SK-N-MC (cell line): ENCODE measurements at regions not wholly inside any gene's neighbourhood (a gene's known extent, or its start where the extent isn't known, plus 50 kb on each side); places are given as distances from the start of the nearest gene placed in this dataset.

Experiments used
- EZH2 ChIP-seq: fragments of 200-600 bp; sonication (generic); IDR thresholded peaks from one replicate; pipeline ENCODE4 v1.6.1; 2017; ENCODE audit warnings: antibody characterized with exemption
- POLR2AphosphoS5 ChIP-seq: IDR thresholded peaks from 2 replicates; pipeline ENCODE4 v1.6.1; 2012; ENCODE audit warnings: mild to moderate bottlenecking, low read depth, low read length, borderline replicate concordance

GRCh38 chr18:78479443-78479842 lies 500.2 kb upstream of the SALL3 start:
- TF ChIP-seq POLR2AphosphoS5 (no peak), EZH2 (no peak)
